ENCODE measurements at regions not wholly inside any gene's neighbourhood (a gene's known extent, or its start where the extent isn't known, plus 50 kb on each side); places are given as distances from the start of the nearest gene placed in this dataset.
A peak's percentile ranks its signal among the peaks of the same experiment; 100 is the strongest.

DNA sequence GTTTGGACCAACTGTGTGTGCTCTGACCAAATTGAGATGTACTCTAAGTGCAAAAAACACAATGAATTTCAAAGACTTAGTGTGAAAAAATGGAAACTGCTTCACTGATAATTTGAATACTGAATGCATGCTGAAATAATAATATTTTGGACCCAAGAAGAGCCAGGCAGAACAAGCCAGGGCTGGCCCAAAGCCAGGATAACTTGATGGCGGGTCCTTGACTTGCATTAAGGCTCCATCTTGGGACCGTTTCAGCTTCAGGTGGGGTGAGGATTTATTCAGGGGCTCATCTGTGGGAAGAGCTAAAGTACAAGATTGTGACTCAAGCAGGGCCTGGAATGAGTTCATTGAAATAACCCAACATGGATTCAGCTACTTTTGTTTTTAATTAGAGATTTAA, 921.9 kb downstream of the QKI start:
- FAIRE-seq (no peak), DNase-seq (ENCODE audit: low spot score) (no peak)

- DNase-seq (ENCODE audit: low spot score) (no peak), FAIRE-seq (no peak)
Observed at GRCh38 chr6:164331026-164331425, 916.5 kb downstream of the QKI start.

DNA sequence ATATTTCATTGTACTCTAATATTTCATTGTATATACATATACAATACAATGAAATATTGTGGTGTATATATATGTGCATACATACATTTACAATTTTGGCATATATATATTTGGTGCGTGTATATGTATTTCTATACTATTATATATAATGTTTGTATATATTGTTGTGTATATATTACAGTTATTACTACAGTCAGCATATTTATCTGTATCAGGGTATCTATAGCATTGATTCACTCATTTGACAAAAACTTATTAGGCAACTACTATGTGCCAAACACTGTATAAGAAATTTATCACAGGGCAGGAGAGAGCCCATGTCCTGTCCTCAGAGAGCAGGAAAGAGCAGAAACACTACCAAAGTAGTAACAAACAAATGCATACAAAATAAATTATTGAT, 910.6 kb downstream of the QKI start:
- no peak for FAIRE-seq
- no peak for DNase-seq (ENCODE audit: low spot score)

DNA sequence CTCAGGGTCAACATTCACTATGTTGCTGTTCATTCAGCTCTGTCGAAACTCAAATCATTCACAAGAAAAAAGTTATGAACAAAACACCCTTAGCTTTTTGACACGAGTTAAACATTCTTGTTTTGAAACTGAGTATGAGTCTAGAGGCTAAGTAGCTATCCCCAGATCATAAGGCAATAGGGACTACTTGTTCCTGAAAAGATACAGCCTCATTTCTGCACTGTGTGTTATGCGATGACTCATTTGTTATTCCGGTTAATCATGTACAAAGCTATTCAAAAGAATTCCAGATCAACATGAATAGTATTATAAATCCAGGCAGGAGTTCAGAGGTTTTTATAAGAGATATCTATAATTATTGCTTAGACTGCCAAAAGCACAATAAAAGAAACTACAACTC, 908.0 kb downstream of the QKI start:
- FAIRE-seq (no peak), DNase-seq (ENCODE audit: low spot score) (peak; percentile 46)

DNA sequence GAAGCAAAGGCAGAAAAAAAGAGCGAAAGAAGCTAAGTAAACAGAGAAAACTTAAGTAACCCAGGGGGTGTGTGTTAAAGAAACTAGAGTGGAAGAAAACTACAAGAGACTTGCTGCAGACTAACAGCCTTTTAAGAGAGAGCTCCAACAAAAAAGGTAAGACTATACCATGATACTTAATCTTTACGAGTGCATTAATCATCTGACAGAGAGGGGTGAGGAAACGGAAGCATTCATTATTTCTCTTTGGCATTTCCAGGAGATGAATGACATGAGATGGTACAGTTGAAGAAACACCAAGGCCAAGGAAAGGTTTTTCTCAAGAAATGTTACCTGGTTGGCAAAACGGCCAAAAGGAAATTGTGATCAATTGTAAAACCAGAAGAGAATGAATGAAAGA, 906.8 kb downstream of the QKI start:
- no peak for FAIRE-seq

GRCh38 chr6:164315376-164315775, 900.9 kb downstream of the QKI start:
- DNase-seq (ENCODE audit: low spot score) (no peak), FAIRE-seq (no peak)

More for the DNA sequence above, 906.8 kb downstream of the QKI start:
- no peak for DNase-seq (ENCODE audit: low spot score)

GRCh38 chr6:164308339-164308738, 893.8 kb downstream of the QKI start:
- no peak for FAIRE-seq
- no peak for DNase-seq (ENCODE audit: low spot score)

GRCh38 chr6:164303102-164303964, 888.8 kb downstream of the QKI start:
- no peak for FAIRE-seq
- DNase-seq (ENCODE audit: low spot score) = no peak

- no peak for DNase-seq (ENCODE audit: low spot score)
- no peak for FAIRE-seq
Observed at GRCh38 chr6:164296411-164296810, 881.9 kb downstream of the QKI start.

- DNase-seq (ENCODE audit: low spot score) (no peak), FAIRE-seq (no peak)
Observed at GRCh38 chr6:164294047-164294784, 879.7 kb downstream of the QKI start.

DNA sequence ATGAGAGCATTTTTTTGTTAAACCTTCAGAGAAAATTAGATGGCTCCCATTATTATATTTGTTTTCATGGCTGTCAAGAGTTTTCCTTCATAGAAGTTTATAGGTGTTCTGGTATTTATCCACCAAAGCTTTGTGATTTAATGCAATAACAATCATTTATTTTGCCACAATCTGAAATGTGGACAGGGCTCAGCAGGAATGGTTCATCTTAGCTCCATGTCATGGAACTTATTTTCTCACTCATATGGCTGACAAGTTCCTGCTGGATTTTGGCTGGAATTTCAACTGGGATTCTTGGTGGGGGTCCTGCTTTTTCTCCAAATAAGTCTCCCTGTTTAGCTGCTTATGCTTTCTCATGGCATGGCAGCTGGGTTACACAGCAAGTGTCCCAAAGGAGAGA, 876.7 kb downstream of the QKI start:
- DNase-seq (ENCODE audit: low spot score) = no peak
- FAIRE-seq = no peak

DNA sequence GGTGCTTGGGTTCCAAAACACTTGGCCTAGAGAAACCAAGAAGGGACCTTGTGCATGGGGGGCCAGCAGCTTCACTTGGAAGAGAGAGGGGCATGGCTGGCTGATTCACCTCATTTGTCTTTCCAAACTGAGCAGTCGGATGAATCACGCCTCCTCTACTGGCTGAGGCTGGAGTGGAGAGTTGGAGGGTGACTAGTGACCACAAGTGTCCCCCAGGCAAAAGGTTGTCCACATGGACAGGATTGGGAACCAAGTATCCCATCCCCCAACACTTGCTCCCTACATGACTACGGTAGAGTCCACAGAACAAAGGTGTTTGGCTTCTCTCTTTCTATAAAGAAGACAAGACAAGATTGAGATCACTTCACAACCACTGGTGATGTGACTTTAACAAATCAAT, 875.6 kb downstream of the QKI start:
- FAIRE-seq (no peak), DNase-seq (ENCODE audit: low spot score) (no peak)

- FAIRE-seq (no peak), DNase-seq (ENCODE audit: low spot score) (no peak)
Observed at GRCh38 chr6:164286011-164286410, 871.5 kb downstream of the QKI start.

GRCh38 chr6:164283574-164283973, 869.1 kb downstream of the QKI start:
- no peak for FAIRE-seq

DNA sequence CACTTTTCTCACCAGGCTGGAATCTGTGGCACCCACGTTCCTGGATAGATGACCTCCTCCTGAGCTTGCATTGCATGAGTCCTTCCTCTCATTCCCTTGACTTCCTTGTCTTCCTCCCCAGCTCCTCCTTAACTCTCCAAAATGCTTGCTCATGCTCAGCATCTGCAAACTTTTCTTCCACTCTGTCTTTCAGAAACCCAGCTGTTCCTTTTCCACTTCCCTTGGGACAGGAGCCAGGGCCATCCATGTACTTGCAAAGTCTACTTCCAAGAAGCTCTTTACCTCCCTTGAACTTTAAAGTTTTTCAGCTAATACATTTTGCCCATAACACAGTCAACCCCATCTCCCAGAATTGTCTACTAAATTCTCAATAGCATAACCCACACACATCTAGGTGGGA, 861.7 kb downstream of the QKI start:
- DNase-seq (ENCODE audit: low spot score) = no peak
- no peak for FAIRE-seq

More at GRCh38 chr6:164283574-164283973, 869.1 kb downstream of the QKI start:
- DNase-seq (ENCODE audit: low spot score) = no peak

DNA sequence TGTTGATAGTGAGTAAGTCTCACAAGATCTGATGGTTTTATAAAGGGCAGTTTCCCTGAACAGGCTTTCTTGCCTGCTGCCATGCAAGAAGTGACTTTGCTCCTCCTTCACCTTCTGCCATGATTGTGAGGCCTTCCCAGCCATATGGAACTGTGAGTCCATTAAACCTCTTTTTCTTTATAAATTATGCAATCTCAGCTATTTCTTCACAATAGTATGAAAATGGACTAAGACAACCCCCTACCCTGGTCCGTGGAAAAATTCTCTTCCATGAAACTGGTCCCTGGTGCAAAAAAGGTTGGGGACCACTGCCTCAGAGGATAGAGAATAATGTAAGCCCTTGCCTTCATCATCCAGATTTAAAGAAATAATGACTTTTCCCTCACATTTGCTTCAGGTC, 861.3 kb downstream of the QKI start:
- no peak for DNase-seq (ENCODE audit: low spot score)
- no peak for FAIRE-seq

DNA sequence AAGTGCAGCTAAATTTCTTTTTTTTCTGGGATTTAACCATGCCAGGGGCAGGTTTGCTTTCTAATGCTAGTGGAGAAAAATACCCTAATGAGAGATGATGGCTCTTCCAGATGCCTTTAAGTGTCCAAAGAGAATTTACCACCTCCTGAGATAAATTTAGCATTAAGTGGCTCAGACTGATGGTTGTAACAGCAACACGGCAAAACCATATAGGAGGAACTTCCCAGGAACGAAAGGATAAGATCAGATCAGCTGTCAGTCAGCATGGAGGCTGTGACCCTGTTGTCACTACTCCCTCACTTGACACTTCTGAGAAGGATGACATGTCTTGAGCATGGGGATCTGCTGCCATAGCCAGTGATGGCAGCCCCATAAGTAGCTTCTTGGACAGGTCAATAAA, 860.0 kb downstream of the QKI start:
- FAIRE-seq (no peak), DNase-seq (ENCODE audit: low spot score) (no peak)

GRCh38 chr6:164273491-164273890, 859.0 kb downstream of the QKI start:
- DNase-seq (ENCODE audit: low spot score) = no peak
- no peak for FAIRE-seq

DNA sequence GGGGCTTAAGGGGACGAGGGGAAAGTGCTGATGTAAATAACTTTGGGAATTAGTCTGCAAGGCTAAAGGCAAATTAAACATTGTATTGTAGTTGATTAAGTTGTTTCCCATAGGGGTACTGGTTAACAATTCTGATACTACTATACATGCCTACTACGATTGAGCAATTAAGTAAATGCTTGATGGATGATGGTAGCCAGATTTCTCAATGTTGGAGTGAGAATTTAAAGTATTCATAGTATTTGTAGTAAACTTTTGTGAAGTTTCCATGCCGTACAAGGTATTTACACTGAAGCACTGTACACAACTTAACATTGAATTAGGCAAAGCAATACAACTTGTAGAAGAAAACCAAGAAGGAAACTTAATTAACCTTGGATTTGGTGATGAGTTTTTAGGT, 852.3 kb downstream of the QKI start:
- DNase-seq (ENCODE audit: low spot score) (no peak), FAIRE-seq (no peak)

DNA sequence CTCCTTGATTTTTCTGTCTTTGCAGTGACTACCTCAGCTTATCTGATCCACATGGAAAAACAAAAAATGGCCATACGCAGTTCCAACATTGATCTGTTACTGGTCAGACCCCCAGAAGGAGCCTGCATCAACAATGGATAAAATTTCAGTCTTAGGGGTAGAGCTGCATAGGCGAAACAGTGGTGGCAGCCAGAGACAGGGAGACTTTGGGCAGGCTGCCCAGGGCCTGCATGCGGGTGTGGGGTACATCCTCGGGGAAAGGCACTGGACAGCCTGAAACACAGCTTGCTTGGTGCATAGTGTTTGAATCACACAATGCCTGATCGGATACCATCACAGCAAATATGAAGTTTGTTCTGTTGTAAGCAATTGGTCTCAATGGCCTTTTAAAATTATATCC, 847.8 kb downstream of the QKI start:
- no peak for FAIRE-seq
- DNase-seq (ENCODE audit: low spot score) = no peak

- FAIRE-seq (no peak), DNase-seq (ENCODE audit: low spot score) (no peak)
Observed at GRCh38 chr6:164258421-164258820, 843.9 kb downstream of the QKI start.

DNA sequence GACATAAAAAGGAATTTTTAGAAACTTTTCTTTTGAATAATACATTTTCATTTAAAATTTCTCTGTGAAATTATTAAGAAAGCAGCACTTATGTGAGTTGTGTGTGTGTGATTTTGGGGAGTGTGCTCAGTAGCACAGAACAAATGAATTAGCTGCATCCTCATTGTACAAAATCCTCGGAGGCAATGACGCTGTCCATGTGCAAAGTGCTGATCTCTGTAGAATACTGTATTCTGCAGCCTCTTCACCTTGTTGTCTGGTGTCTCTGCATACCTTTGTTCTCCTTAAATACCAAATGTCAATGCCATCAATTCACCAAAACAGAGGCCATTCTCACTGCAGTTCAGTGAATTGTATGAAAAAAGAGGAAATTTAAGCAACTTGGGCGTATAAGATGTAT, 838.4 kb downstream of the QKI start:
- FAIRE-seq (no peak), DNase-seq (ENCODE audit: low spot score) (no peak)

DNA sequence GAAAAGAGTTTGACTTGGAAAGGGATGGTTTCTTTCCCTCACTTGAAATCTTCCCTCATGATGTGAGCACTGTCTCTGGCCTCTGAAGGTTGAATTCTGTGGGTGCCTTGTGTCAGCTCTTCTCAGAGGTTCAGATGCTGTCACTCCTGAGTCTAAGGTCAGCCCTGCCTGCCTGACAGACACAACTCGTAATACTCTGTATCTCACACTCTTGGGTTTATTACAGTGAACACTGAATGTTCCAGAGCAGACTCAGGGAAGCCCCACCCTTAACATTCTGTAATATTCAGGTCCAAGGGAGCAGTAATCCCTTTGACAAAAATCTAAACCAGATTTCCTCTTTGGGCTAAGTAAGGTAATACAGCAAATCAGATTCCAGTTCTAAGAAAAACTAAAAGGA, 837.8 kb downstream of the QKI start:
- FAIRE-seq (no peak), DNase-seq (ENCODE audit: low spot score) (no peak)
